ENCODE measurements at regions not wholly inside any gene's neighbourhood (a gene's known extent, or its start where the extent isn't known, plus 50 kb on each side); places are given as distances from the start of the nearest gene placed in this dataset.
"Not testable (repeated sequence)": the region's sequence is repeated elsewhere in the genome, so short reads cannot be mapped to it uniquely, and the experiment has no call there.

GRCh38 chr4:110424144-110424543, 51.8 kb upstream of the ENPEP start:
- peaks cover 0 to under 1% of the 10 kb centered on the region in 2 donors for H3K36me3 Mint-ChIP-seq (ENCODE audit: insufficient read depth in 2 of 2)
- H3K27me3 Mint-ChIP-seq (ENCODE audit: low read depth) = peaks cover 10% of the 10 kb centered on the region
- no peak overlapping the region for H3K4me3 Mint-ChIP-seq
- H3K4me1 Mint-ChIP-seq (ENCODE audit: low read depth) = no peaks in the 10 kb centered on the region
- peaks cover 1 to 4% of the 10 kb centered on the region in 2 donors for H3K9me3 Mint-ChIP-seq
- no peak for ATAC-seq (replicated peaks in 1 of 2)
- DNase-seq = no peak
- no peak overlapping the region for H3K27ac Mint-ChIP-seq

GRCh38 chr4:110418641-110419040, 57.3 kb upstream of the ENPEP start:
- peaks cover 2% of the 10 kb centered on the region for H3K27me3 Mint-ChIP-seq (ENCODE audit: low read depth)

GRCh38 chr4:110417136-110417535, 58.8 kb upstream of the ENPEP start:
- no peaks in the 10 kb centered on the region for H3K27me3 Mint-ChIP-seq (ENCODE audit: low read depth)
- DNase-seq = no peak
- peaks cover 0 to 3% of the 10 kb centered on the region in 2 donors for H3K36me3 Mint-ChIP-seq (ENCODE audit: insufficient read depth in 2 of 2)
- peaks cover 2 to 3% of the 10 kb centered on the region in 2 donors for H3K9me3 Mint-ChIP-seq
- no peak overlapping the region for H3K4me3 Mint-ChIP-seq
- H3K27ac Mint-ChIP-seq = no peak overlapping the region
- ATAC-seq (replicated peaks in 1 of 2) = no peak
- H3K4me1 Mint-ChIP-seq (ENCODE audit: low read depth) = no peaks in the 10 kb centered on the region

More at GRCh38 chr4:110418641-110419040, 57.3 kb upstream of the ENPEP start:
- H3K36me3 Mint-ChIP-seq (ENCODE audit: insufficient read depth in 2 of 2) = peaks cover 0 to 3% of the 10 kb centered on the region in 2 donors
- DNase-seq (no peak), ATAC-seq (replicated peaks in 1 of 2) (no peak)
- no peak overlapping the region for H3K27ac Mint-ChIP-seq
- no peaks in the 10 kb centered on the region for H3K4me1 Mint-ChIP-seq (ENCODE audit: low read depth)
- H3K9me3 Mint-ChIP-seq = peaks cover 3 to 4% of the 10 kb centered on the region in 2 donors
- H3K4me3 Mint-ChIP-seq = no peak overlapping the region

GRCh38 chr4:110415478-110415877, 60.5 kb upstream of the ENPEP start:
- Mint-ChIP-seq H3K4me1 (ENCODE audit: low read depth) (no peaks in the 10 kb centered on the region), H3K27me3 (ENCODE audit: low read depth) (no peaks in the 10 kb centered on the region), H3K4me3 (no peak overlapping the region), H3K9me3 (peaks cover 2% of the 10 kb centered on the region in 2 donors), H3K36me3 (ENCODE audit: insufficient read depth in 2 of 2) (peaks cover 0 to 3% of the 10 kb centered on the region in 2 donors), H3K27ac (no peak overlapping the region)
- DNase-seq (no peak), ATAC-seq (replicated peaks in 1 of 2) (no peak)

- no peaks in the 10 kb centered on the region for H3K27me3 Mint-ChIP-seq (ENCODE audit: low read depth)
- no peak overlapping the region for H3K27ac Mint-ChIP-seq
- no peaks in the 10 kb centered on the region for H3K4me1 Mint-ChIP-seq (ENCODE audit: low read depth)
- ATAC-seq (replicated peaks in 1 of 2) (no peak), DNase-seq (no peak)
- H3K36me3 Mint-ChIP-seq (ENCODE audit: insufficient read depth in 2 of 2) = peaks cover 0 to 3% of the 10 kb centered on the region in 2 donors
- H3K4me3 Mint-ChIP-seq = no peak overlapping the region
- H3K9me3 Mint-ChIP-seq = peaks cover 2% of the 10 kb centered on the region in 2 donors
These were observed 60.9 kb upstream of the ENPEP start for GRCh38 chr4:110415041-110415440.

- Mint-ChIP-seq H3K4me1 (ENCODE audit: low read depth) (no peaks in the 10 kb centered on the region), H3K36me3 (ENCODE audit: insufficient read depth in 2 of 2) (peaks cover 0 to 3% of the 10 kb centered on the region in 2 donors), H3K27me3 (ENCODE audit: low read depth) (no peaks in the 10 kb centered on the region), H3K9me3 (peaks cover 2% of the 10 kb centered on the region in 2 donors), H3K27ac (no peak overlapping the region), H3K4me3 (no peak overlapping the region)
- DNase-seq (no peak), ATAC-seq (replicated peaks in 1 of 2) (no peak)
These were observed 61.4 kb upstream of the ENPEP start for GRCh38 chr4:110414561-110414920.

GRCh38 chr4:110413807-110414560, 62.0 kb upstream of the ENPEP start:
- H3K9me3 Mint-ChIP-seq; H3K36me3 Mint-ChIP-seq (ENCODE audit: insufficient read depth in 2 of 2); H3K27ac Mint-ChIP-seq; H3K4me3 Mint-ChIP-seq; DNase-seq; H3K27me3 Mint-ChIP-seq (ENCODE audit: low read depth); H3K4me1 Mint-ChIP-seq (ENCODE audit: low read depth); ATAC-seq (replicated peaks in 1 of 2): not testable (repeated sequence)

GRCh38 chr4:110412354-110413065, 63.4 kb upstream of the ENPEP start:
- Mint-ChIP-seq H3K9me3 (peaks cover 0 to 2% of the 10 kb centered on the region in 2 donors), H3K36me3 (ENCODE audit: insufficient read depth in 2 of 2) (no peaks in the 10 kb centered on the region), H3K27me3 (ENCODE audit: low read depth) (no peaks in the 10 kb centered on the region), H3K4me3 (no peak overlapping the region), H3K4me1 (ENCODE audit: low read depth) (no peaks in the 10 kb centered on the region), H3K27ac (no peak overlapping the region)
- ATAC-seq (replicated peaks in 1 of 2) = no peak
- no peak for DNase-seq

GRCh38 chr4:110411574-110412011, 64.4 kb upstream of the ENPEP start:
- Mint-ChIP-seq H3K9me3 (peaks cover 0 to 2% of the 10 kb centered on the region in 2 donors), H3K4me3 (peak overlapping the region in 1 of 2 donors; percentile 57), H3K27me3 (ENCODE audit: low read depth) (no peaks in the 10 kb centered on the region), H3K4me1 (ENCODE audit: low read depth) (no peaks in the 10 kb centered on the region), H3K36me3 (ENCODE audit: insufficient read depth in 2 of 2) (no peaks in the 10 kb centered on the region), H3K27ac (no peak overlapping the region)
- ATAC-seq (replicated peaks in 1 of 2) (no peak), DNase-seq (no peak)

- peak overlapping the region in 1 of 2 donors; percentile 57 for H3K4me3 Mint-ChIP-seq
These were observed 64.9 kb upstream of the ENPEP start for GRCh38 chr4:110410853-110411573.

GRCh38 chr4:110400086-110400485, 75.9 kb upstream of the ENPEP start:
- peaks cover 8% of the 10 kb centered on the region for H3K27me3 Mint-ChIP-seq (ENCODE audit: low read depth)
- H3K27ac Mint-ChIP-seq = no peak overlapping the region
- ATAC-seq (replicated peaks in 1 of 2) (no peak), DNase-seq (no peak)
- no peaks in the 10 kb centered on the region for H3K36me3 Mint-ChIP-seq (ENCODE audit: insufficient read depth in 2 of 2)
- no peaks in the 10 kb centered on the region for H3K9me3 Mint-ChIP-seq
- H3K4me1 Mint-ChIP-seq (ENCODE audit: low read depth) = no peaks in the 10 kb centered on the region
- H3K4me3 Mint-ChIP-seq = no peak overlapping the region

More at GRCh38 chr4:110410853-110411573, 64.9 kb upstream of the ENPEP start:
- H3K27me3 Mint-ChIP-seq (ENCODE audit: low read depth); H3K9me3 Mint-ChIP-seq; H3K4me1 Mint-ChIP-seq (ENCODE audit: low read depth); H3K27ac Mint-ChIP-seq; H3K36me3 Mint-ChIP-seq (ENCODE audit: insufficient read depth in 2 of 2); ATAC-seq (replicated peaks in 1 of 2): not testable (repeated sequence)
- DNase-seq = peak in 1 of 2 donors; percentile 4

- not testable (repeated sequence) for DNase-seq; H3K27me3 Mint-ChIP-seq (ENCODE audit: low read depth); H3K36me3 Mint-ChIP-seq (ENCODE audit: insufficient read depth in 2 of 2); H3K4me1 Mint-ChIP-seq (ENCODE audit: low read depth); H3K27ac Mint-ChIP-seq; ATAC-seq (replicated peaks in 1 of 2); H3K4me3 Mint-ChIP-seq; H3K9me3 Mint-ChIP-seq
These were observed 76.9 kb upstream of the ENPEP start for GRCh38 chr4:110399046-110399445.

- no peak for DNase-seq
- Mint-ChIP-seq H3K9me3 (no peaks in the 10 kb centered on the region), H3K4me3 (no peak overlapping the region), H3K27me3 (ENCODE audit: low read depth) (peaks cover 20% of the 10 kb centered on the region), H3K4me1 (ENCODE audit: low read depth) (no peaks in the 10 kb centered on the region), H3K27ac (no peak overlapping the region), H3K36me3 (ENCODE audit: insufficient read depth in 2 of 2) (no peaks in the 10 kb centered on the region)
- ATAC-seq (replicated peaks in 1 of 2) = no peak
These were observed 79.0 kb upstream of the ENPEP start for GRCh38 chr4:110396963-110397362.
